ENCODE measurements at regions not wholly inside any gene's neighbourhood (a gene's known extent, or its start where the extent isn't known, plus 50 kb on each side); places are given as distances from the start of the nearest gene placed in this dataset.

DNA sequence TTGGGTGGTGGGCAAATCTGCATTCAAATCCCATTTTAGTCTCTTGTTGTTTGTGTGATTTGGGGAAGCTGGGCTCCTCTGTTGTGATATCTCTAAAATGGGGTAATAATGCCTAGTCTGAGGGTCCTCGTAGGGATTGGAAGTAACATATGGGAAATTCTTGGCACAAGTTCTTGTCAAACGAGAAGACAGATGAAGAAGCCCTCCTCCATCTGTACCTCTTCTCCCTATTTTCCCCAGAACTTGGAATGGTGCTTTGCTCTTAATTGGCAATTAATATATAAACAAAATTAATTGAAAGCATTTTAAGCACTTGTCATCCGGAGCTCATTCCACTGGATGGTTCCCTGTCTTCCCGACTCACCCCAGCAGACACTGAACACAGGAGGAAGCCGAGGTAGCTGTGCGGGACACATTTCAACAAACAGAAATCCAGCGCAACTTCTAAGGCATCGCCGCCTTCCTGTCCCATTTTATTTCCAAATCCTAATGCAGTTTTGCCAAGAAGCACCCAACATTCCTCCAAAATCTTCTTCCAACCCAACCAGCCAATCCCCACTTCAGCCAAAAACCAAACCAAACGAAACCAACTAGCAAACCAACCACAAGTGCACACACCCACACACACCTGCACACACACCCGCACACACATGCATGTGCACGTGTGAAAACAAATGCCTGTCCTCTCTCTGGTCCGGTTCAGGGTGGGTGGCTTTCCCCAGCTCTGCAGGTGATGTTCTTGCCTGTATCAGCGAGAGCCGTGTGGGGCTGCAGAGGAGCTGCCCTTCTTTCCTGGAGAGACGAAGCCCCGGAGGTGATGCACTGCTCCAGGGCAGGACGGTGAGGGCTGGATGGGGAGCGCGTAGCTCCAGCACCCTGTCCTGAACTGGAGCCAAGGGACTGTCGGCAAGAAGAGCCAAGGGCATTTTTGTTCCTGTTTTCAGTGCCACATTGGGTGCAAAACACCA lies 100.8 kb upstream of the B3GAT1 start:
- peak in 1 of 7 donors; percentile 7 for DNase-seq
- H3K4me1 ChIP-seq (replicated peaks in 1 of 2): no peaks in the 10 kb centered on the region
- no peaks in the 10 kb centered on the region for H3K36me3 ChIP-seq (replicated peaks in 1 of 2)
- intact Hi-C loops (cut with DNase I): no loop called here
- 68 to 81% (median 77%) methylated on average over 21 of the region's 21 CpGs for WGBS, 4 donors
- H3K27ac ChIP-seq: no peak overlapping the region
- H3K4me3 ChIP-seq: no peak overlapping the region
- no peak for TF ChIP-seq POLR2A (IDR thresholded peaks at IDR 0.05)
- TF ChIP-seq, protein P1, sequence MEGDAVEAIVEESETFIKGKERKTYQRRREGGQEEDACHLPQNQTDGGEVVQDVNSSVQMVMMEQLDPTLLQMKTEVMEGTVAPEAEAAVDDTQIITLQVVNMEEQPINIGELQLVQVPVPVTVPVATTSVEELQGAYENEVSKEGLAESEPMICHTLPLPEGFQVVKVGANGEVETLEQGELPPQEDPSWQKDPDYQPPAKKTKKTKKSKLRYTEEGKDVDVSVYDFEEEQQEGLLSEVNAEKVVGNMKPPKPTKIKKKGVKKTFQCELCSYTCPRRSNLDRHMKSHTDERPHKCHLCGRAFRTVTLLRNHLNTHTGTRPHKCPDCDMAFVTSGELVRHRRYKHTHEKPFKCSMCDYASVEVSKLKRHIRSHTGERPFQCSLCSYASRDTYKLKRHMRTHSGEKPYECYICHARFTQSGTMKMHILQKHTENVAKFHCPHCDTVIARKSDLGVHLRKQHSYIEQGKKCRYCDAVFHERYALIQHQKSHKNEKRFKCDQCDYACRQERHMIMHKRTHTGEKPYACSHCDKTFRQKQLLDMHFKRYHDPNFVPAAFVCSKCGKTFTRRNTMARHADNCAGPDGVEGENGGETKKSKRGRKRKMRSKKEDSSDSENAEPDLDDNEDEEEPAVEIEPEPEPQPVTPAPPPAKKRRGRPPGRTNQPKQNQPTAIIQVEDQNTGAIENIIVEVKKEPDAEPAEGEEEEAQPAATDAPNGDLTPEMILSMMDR (IDR thresholded peaks at IDR 0.05): no peak
- H3K9me3 ChIP-seq (replicated peaks in 1 of 3): no peaks in the 10 kb centered on the region
- H3K27me3 ChIP-seq: no peaks in the 10 kb centered on the region

DNA sequence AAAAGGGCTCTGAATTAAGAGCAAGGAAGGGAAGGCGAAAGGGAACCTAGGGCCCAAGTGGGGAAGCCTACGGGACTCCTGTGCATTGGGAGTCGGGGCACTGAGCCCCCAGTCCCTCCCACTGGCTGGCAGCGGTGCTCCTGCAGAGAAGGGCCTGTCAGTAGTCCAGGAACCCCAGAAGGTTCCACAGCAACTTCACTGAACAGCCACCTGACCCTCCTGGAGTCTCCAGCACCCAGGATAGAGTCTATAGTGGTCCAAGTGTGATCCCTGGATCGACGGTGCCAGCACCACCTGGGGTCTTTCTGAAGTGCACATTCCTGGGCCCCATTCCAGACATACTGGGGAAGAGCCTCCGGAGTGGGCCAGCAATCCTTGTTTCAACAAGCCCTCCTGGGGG lies 100.0 kb upstream of the B3GAT1 start:
- intact Hi-C loops (cut with DNase I): no loop called here
- 62 to 77% (median 73%) methylated on average over 5 to 7 of the region's 7 CpGs for WGBS, 4 donors
- no peak overlapping the region for H3K27ac ChIP-seq
- no peaks in the 10 kb centered on the region for H3K4me1 ChIP-seq (replicated peaks in 1 of 2)
- H3K4me3 ChIP-seq: no peak overlapping the region
- no peaks in the 10 kb centered on the region for H3K36me3 ChIP-seq (replicated peaks in 1 of 2)
- DNase-seq: peak in 2 of 7 donors; percentile 9 to 28
- H3K9me3 ChIP-seq (replicated peaks in 1 of 3): no peaks in the 10 kb centered on the region
- no peaks in the 10 kb centered on the region for H3K27me3 ChIP-seq
- TF ChIP-seq, protein P1 (IDR thresholded peaks at IDR 0.05): no peak
- no peak for TF ChIP-seq POLR2A (IDR thresholded peaks at IDR 0.05)

DNA sequence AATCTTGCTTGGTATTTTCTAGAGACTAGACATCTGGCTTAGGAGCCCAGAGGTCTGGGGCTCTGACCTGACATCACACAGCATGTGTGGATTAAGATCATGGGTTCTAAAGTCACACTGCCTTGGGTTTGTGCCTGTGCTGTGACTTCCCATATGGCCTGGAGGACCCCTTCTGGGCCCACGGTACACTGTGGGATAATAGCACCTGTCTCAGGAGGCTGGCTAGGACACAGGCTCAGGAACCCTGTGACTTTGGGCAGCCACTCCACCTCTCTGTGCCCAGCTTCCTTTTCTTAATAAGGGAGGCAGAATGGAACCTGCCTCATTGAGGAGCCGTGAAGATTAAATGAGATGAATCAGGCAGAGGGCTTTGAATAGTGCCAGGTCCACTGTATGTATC lies 99.2 kb upstream of the B3GAT1 start:
- H3K4me3 ChIP-seq: no peak overlapping the region
- H3K27me3 ChIP-seq: no peaks in the 10 kb centered on the region
- H3K36me3 ChIP-seq (replicated peaks in 1 of 2): no peaks in the 10 kb centered on the region
- H3K4me1 ChIP-seq (replicated peaks in 1 of 2): no peaks in the 10 kb centered on the region
- WGBS, 4 donors: 73 to 81% (median 76%) methylated on average over 1 to 2 of the region's 2 CpGs
- H3K27ac ChIP-seq: no peak overlapping the region
- DNase-seq: peak in 1 of 7 donors; percentile 13
- no peaks in the 10 kb centered on the region for H3K9me3 ChIP-seq (replicated peaks in 1 of 3)
- intact Hi-C loops (cut with DNase I): no loop called here
- TF ChIP-seq POLR2A (IDR thresholded peaks at IDR 0.05): no peak
- TF ChIP-seq, protein P1 (IDR thresholded peaks at IDR 0.05): no peak

DNA sequence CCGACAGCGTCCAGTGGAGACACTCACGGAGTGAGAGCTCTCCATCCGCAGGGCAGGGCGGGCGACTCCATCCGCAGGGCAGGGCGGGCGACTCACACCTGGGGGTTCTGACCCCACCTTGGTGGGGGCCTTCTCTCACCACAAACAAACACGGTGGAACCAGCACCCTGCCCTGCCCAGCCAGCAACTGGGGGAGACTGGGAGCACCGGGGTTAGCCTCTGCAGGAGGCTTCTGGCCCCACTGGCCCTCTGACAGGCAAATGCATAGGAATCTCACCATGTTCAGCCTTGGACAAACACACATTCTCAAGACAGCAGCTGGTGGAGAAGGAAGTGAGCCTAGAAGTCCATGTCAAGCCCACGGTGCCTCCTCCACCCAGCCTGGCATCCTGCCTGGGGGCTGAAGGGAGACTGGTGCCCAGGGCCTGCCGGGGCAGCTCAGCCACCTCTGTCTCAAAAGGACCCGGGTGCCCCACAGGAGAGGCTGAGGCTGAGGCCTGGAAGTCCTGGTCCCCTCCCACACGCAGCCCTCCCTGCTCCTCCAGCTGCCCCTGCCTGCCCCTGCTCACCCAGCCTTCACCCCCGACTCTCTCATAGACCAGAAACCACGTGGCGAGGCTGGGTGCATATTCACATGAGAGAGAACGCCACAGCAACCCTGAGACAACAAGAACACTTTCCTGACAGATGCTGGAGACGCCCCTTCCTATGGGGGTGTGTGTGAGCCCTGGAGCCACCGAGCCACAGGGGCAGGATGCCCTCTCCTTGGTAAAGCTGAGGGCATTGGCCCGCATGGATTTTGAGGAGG lies 98.4 kb upstream of the B3GAT1 start:
- no peaks in the 10 kb centered on the region for H3K36me3 ChIP-seq (replicated peaks in 1 of 2)
- peak in 1 of 7 donors; percentile 30 for DNase-seq
- 56 to 64% (median 62%) methylated on average over 9 to 22 of the region's 22 CpGs for WGBS, 4 donors
- no peak overlapping the region for H3K27ac ChIP-seq
- no peaks in the 10 kb centered on the region for H3K9me3 ChIP-seq (replicated peaks in 1 of 3)
- no peak overlapping the region for H3K4me3 ChIP-seq
- no peaks in the 10 kb centered on the region for H3K4me1 ChIP-seq (replicated peaks in 1 of 2)
- TF ChIP-seq, protein P1 (IDR thresholded peaks at IDR 0.05): no peak
- TF ChIP-seq POLR2A (IDR thresholded peaks at IDR 0.05): no peak
- H3K27me3 ChIP-seq: no peaks in the 10 kb centered on the region
- intact Hi-C loops (cut with DNase I): no loop called here

Data from adrenal gland (tissue), 9 donors.